Gastrocnemius medialis (tissue), 4 donors: ENCODE measurements at regions not wholly inside any gene's neighbourhood (a gene's known extent, or its start where the extent isn't known, plus 50 kb on each side); places are given as distances from the start of the nearest gene placed in this dataset.

Experiments
- ATAC-seq, 2 donors: fragments of 150-250 bp; one replicate each; pipeline ENCODE4 v1.9.1; 2016
- DNase-seq, 2 donors: peaks; one replicate each; pipeline ENCODE4 v3.0.0-alpha.2; 2019
- H3K27ac ChIP-seq, 4 donors: fragments of 200-600 bp; sonication (generic); 1 replicate in 1 of 4; 2 replicates in 3 of 4; pipeline ENCODE4 v1.5.1; 2016 to 2018; ENCODE audit warnings: mild to moderate bottlenecking in 2 of 4, moderate library complexity in 1 of 4
- H3K27me3 ChIP-seq, 3 donors: fragments of 200-600 bp; sonication (generic) in 2 of 3; 1 replicate in 1 of 3; 2 replicates in 2 of 3; pipeline versions ENCODE4 v1.5.1 to v1.6.0; 2016 to 2019; ENCODE audit warnings: mild to moderate bottlenecking in 1 of 3, moderate library complexity in 1 of 3
- H3K36me3 ChIP-seq, 2 donors: fragments of 200-600 bp; sonication (generic) in 1 of 2; one replicate each; pipeline ENCODE4 v1.5.1; 2017 to 2018
- H3K4me1 ChIP-seq, 2 donors: fragments of 200-600 bp; sonication (generic) in 1 of 2; one replicate each; pipeline ENCODE4 v1.5.1; 2016 to 2017; ENCODE audit warnings: mild to moderate bottlenecking in 2 of 2
- H3K4me3 ChIP-seq, 4 donors: fragments of 200-600 bp; sonication (generic) in 3 of 4; 1 replicate in 1 of 4; 2 replicates in 3 of 4; pipeline ENCODE4 v1.5.1; 2016 to 2019; ENCODE audit warnings: mild to moderate bottlenecking in 2 of 4
- H3K9me3 ChIP-seq, 3 donors: fragments of 200-600 bp; sonication (generic) in 2 of 3; 1 replicate in 1 of 3; 2 replicates in 2 of 3; pipeline ENCODE4 v1.5.1; 2016 to 2019
- CTCF ChIP-seq, 5 experiments: fragments of 450-650 bp in 3 of 5; fragments of 200-600 bp in 2 of 5; sonication (generic) in 2 of 5; IDR thresholded peaks in 4 of 5; conservative IDR thresholded peaks in 1 of 5; 1 replicate in 4 of 5; 2 replicates in 1 of 5; pipeline ENCODE4 v1.5.1; 2016 to 2019; ENCODE audit warnings: antibody characterized with exemption in 5 of 5, mild to moderate bottlenecking in 3 of 5, moderate library complexity in 3 of 5
- POLR2A ChIP-seq, 2 donors: fragments of 450-650 bp; IDR thresholded peaks; one replicate each; pipeline ENCODE4 v1.6.1; 2017; ENCODE audit warnings: antibody characterized with exemption in 2 of 2, mild to moderate bottlenecking in 2 of 2, moderate library complexity in 2 of 2
- in situ Hi-C, 4 donors: fragments of 200-750 bp; cut with MboI; loops; one replicate each; pipeline versions ENCODE4 v1.15.0 to v1.8.0; 2017; ENCODE audit warnings: low sequenced_read_pairs in 4 of 4
- intact Hi-C: fragments of 100-400 bp; cut with DNase I; formaldehyde crosslinking; loops from one replicate; pipeline ENCODE4 v1.15.1; 2023; ENCODE audit warnings: low total_unique reads

- no peaks in the 10 kb centered on the region for H3K36me3 ChIP-seq
- intact Hi-C loops (no loop called here), in situ Hi-C loops (no loop called here)
- no peaks in the 10 kb centered on the region for H3K4me1 ChIP-seq
- H3K9me3 ChIP-seq = no peaks in the 10 kb centered on the region
- no peak overlapping the region for H3K27ac ChIP-seq
- no peaks in the 10 kb centered on the region for H3K27me3 ChIP-seq
- ATAC-seq (no peak), DNase-seq (no peak)
- TF ChIP-seq CTCF (IDR thresholded peaks at IDR 0.05 in 4 of 5, conservative IDR thresholded peaks at IDR 0.05 in 1 of 5) = no peak
- no peak for TF ChIP-seq POLR2A (IDR thresholded peaks at IDR 0.05)
- no peak overlapping the region for H3K4me3 ChIP-seq
Observed at GRCh38 chr4:159684061-159684460, 581.2 kb downstream of the RAPGEF2 start.

- H3K27me3 ChIP-seq = no peaks in the 10 kb centered on the region
- in situ Hi-C loops = no loop called here
- ATAC-seq = no peak
- no peak overlapping the region for H3K27ac ChIP-seq
- H3K36me3 ChIP-seq = no peaks in the 10 kb centered on the region
- TF ChIP-seq CTCF (IDR thresholded peaks at IDR 0.05 in 4 of 5, conservative IDR thresholded peaks at IDR 0.05 in 1 of 5) = no peak
- TF ChIP-seq POLR2A (IDR thresholded peaks at IDR 0.05) = no peak
- no peak overlapping the region for H3K4me3 ChIP-seq
- H3K4me1 ChIP-seq = no peaks in the 10 kb centered on the region
- H3K9me3 ChIP-seq = no peaks in the 10 kb centered on the region
- intact Hi-C loops = no loop called here
- no peak for DNase-seq
Observed at GRCh38 chr4:159685340-159686092, 582.6 kb downstream of the RAPGEF2 start.

GRCh38 chr4:159689526-159689925, 586.6 kb downstream of the RAPGEF2 start:
- DNase-seq (no peak), ATAC-seq (no peak)
- intact Hi-C loops = no loop called here
- H3K27me3 ChIP-seq = no peaks in the 10 kb centered on the region
- no peak overlapping the region for H3K27ac ChIP-seq
- no peaks in the 10 kb centered on the region for H3K36me3 ChIP-seq
- in situ Hi-C loops = no loop called here
- H3K4me1 ChIP-seq = no peaks in the 10 kb centered on the region
- H3K9me3 ChIP-seq = no peaks in the 10 kb centered on the region
- no peak overlapping the region for H3K4me3 ChIP-seq
- TF ChIP-seq POLR2A (IDR thresholded peaks at IDR 0.05) = no peak
- TF ChIP-seq CTCF (IDR thresholded peaks at IDR 0.05 in 4 of 5, conservative IDR thresholded peaks at IDR 0.05 in 1 of 5) = no peak

GRCh38 chr4:159697322-159698283, 594.7 kb downstream of the RAPGEF2 start:
- H3K4me3 ChIP-seq = no peak overlapping the region
- no peaks in the 10 kb centered on the region for H3K9me3 ChIP-seq
- H3K27ac ChIP-seq = no peak overlapping the region
- in situ Hi-C loops (no loop called here), intact Hi-C loops (no loop called here)
- H3K36me3 ChIP-seq = no peaks in the 10 kb centered on the region
- TF ChIP-seq POLR2A (IDR thresholded peaks at IDR 0.05) = no peak
- TF ChIP-seq CTCF (IDR thresholded peaks at IDR 0.05 in 4 of 5, conservative IDR thresholded peaks at IDR 0.05 in 1 of 5) = no peak
- DNase-seq = no peak
- ATAC-seq = no peak
- H3K4me1 ChIP-seq = no peaks in the 10 kb centered on the region
- no peaks in the 10 kb centered on the region for H3K27me3 ChIP-seq
